NB4 (cell line): ENCODE measurements at regions not wholly inside any gene's neighbourhood (a gene's known extent, or its start where the extent isn't known, plus 50 kb on each side); places are given as distances from the start of the nearest gene placed in this dataset.

Experiments
- DNase-seq: peaks from one replicate; pipeline ENCODE4 v3.0.0; 2010; ENCODE audit warnings: low read depth
- H3K4me3 ChIP-seq: one replicate; pipeline ENCODE4 v1.5.1; 2011; ENCODE audit warnings: mild to moderate bottlenecking, low read depth, low read length, moderate library complexity
- MYC ChIP-seq: IDR thresholded peaks from 2 replicates; pipeline ENCODE4 v1.6.1; 2011; ENCODE audit warnings: low read depth, low read length
- POLR2A ChIP-seq: IDR thresholded peaks from 2 replicates; pipeline ENCODE4 v1.6.1; 2011; ENCODE audit warnings: mild to moderate bottlenecking; ENCODE audit not compliant: insufficient read length; ENCODE audit errors: extremely low read depth
- TF ChIP-seq, protein P1 (sequence below): IDR thresholded peaks from 2 replicates; pipeline ENCODE4 v1.6.1; 2011; ENCODE audit warnings: low read depth, low read length
- TF ChIP-seq, protein P2 (sequence below): IDR thresholded peaks from one replicate; pipeline ENCODE4 v1.5.1; 2012; ENCODE audit warnings: low read depth, low read length

DNA sequence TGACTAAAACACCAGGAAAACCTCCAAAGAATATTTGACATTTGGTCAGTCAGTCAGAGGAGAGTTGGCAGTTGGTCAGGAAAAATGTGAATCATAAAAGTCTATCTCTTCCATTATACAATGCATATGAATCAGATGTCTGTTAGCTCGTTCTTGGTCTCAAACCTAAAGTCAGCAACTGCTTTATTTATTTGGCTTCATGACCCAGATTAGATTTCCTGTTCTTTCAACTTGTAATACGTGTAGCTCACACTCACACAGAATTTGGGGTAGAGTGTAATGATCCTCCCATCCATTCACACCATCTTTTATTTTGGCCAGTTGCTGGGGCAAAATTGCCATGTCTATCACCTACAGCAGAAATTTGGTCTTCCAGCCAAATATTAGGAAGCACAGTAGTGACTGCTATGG, 81.9 kb upstream of the COL5A2 start:
- no peak for TF ChIP-seq POLR2A
- TF ChIP-seq, protein P1, sequence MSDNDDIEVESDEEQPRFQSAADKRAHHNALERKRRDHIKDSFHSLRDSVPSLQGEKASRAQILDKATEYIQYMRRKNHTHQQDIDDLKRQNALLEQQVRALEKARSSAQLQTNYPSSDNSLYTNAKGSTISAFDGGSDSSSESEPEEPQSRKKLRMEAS = no peak
- TF ChIP-seq, protein P2, sequence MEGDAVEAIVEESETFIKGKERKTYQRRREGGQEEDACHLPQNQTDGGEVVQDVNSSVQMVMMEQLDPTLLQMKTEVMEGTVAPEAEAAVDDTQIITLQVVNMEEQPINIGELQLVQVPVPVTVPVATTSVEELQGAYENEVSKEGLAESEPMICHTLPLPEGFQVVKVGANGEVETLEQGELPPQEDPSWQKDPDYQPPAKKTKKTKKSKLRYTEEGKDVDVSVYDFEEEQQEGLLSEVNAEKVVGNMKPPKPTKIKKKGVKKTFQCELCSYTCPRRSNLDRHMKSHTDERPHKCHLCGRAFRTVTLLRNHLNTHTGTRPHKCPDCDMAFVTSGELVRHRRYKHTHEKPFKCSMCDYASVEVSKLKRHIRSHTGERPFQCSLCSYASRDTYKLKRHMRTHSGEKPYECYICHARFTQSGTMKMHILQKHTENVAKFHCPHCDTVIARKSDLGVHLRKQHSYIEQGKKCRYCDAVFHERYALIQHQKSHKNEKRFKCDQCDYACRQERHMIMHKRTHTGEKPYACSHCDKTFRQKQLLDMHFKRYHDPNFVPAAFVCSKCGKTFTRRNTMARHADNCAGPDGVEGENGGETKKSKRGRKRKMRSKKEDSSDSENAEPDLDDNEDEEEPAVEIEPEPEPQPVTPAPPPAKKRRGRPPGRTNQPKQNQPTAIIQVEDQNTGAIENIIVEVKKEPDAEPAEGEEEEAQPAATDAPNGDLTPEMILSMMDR = no peak
- TF ChIP-seq MYC = no peak
- no peak for DNase-seq
- H3K4me3 ChIP-seq = no peak overlapping the region

DNA sequence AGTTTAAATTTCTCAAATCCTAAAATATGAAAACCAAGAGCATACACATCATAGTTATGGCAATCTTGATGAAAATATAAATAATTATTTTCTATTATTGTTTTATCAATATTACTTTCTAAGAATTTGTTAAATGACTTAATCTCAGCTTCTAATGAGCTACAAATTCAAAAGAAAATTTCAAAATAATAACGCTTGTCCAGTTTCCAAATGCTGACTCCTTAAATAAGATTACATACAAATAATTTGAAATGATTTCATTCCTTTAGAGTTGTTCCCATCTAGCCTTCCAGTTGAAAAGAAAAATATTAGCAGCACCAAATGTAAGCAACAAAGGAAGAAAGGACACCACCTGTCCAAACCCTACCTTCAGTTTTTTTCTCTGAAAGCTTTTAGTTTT, 82.4 kb upstream of the COL5A2 start:
- H3K4me3 ChIP-seq = no peak overlapping the region
- no peak for TF ChIP-seq MYC
- TF ChIP-seq, protein P1 = no peak
- TF ChIP-seq, protein P2 = no peak
- no peak for TF ChIP-seq POLR2A
- no peak for DNase-seq

DNA sequence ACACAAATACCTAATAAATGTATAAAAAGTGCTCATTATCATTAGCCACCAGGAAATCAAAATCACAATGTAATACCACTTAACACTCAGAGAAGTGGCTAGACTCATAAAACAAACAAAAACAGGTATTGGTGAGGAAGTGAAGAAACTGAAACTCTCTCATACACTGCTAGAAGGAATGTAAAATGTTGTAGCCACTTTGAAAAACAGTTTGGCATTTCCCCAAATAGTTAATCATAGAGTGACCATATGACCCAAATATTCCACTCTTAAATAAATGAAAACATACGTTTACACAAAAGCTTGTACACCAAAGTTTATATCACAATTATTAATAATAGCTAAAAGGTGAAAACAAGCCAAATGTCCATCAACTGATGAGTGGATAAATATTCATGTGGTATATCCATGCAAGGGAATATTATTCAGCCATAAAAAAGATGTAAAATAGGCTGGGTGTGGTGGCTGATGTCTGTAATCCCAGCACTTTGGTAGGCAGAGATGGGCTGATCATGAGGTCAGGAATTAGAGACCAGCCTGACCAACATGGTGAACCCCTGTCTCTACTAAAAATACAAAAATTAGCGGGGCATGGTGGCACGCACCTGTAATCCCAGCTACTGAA, 86.2 kb upstream of the COL5A2 start:
- H3K4me3 ChIP-seq = no peak overlapping the region
- TF ChIP-seq, protein P2 = no peak
- TF ChIP-seq, protein P1 = no peak
- no peak for TF ChIP-seq POLR2A
- no peak for TF ChIP-seq MYC
- DNase-seq = no peak

DNA sequence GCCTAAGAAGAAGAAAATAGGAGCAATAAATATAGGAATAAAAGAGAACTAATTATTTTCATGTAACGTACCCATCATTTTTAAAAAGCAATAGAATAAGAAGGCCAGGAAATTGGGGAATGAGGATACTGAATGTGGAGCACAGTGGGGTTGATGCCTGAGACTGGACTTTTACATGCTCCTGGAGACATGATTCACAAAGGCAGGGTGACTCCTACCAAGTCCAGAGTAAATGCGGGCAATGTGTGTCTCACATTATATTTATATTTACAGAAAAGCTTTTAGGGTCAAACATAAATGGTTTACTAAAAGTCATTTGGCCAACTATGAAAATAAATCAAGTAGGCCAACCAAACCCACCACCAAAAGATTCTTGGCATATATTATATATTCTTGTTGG, 87.9 kb upstream of the COL5A2 start:
- TF ChIP-seq MYC (no peak), POLR2A (no peak)
- TF ChIP-seq, protein P2 = no peak
- TF ChIP-seq, protein P1 = no peak
- H3K4me3 ChIP-seq = no peak overlapping the region
- no peak for DNase-seq

DNA sequence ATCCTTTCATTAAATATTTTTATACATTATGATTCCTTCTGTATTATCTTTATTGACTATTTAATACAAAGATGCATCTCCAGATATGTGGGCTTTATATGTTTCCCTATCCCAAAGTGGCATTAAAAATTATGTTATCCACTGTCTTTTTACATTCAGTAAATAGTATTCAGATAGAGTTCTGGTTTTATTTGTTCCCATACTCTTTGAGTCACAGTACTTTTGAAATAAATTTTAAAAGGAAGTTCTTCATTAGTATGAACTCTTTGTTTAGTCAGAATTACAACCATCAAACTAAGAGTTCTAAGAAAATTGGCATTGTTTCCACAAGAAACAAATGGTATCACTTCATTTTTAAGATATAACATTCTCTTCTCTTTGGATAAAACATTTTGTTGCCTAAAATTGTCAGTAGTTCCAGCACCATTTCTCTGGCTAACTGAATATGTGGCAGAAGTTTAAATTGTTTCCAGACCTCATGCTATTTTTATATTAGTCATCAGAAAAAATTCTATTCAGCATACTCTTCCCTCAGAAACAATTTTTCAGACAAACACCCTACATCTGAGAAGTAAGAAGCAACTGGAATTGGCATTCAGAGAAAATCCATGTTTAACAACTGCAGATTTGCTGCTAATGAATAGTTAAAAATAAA, 88.5 kb upstream of the COL5A2 start:
- DNase-seq = no peak
- TF ChIP-seq POLR2A (no peak), MYC (no peak)
- TF ChIP-seq, protein P2 = no peak
- TF ChIP-seq, protein P1 = no peak
- no peak overlapping the region for H3K4me3 ChIP-seq
